ENCODE measurements at regions not wholly inside any gene's neighbourhood (a gene's known extent, or its start where the extent isn't known, plus 50 kb on each side); places are given as distances from the start of the nearest gene placed in this dataset.

DNA sequence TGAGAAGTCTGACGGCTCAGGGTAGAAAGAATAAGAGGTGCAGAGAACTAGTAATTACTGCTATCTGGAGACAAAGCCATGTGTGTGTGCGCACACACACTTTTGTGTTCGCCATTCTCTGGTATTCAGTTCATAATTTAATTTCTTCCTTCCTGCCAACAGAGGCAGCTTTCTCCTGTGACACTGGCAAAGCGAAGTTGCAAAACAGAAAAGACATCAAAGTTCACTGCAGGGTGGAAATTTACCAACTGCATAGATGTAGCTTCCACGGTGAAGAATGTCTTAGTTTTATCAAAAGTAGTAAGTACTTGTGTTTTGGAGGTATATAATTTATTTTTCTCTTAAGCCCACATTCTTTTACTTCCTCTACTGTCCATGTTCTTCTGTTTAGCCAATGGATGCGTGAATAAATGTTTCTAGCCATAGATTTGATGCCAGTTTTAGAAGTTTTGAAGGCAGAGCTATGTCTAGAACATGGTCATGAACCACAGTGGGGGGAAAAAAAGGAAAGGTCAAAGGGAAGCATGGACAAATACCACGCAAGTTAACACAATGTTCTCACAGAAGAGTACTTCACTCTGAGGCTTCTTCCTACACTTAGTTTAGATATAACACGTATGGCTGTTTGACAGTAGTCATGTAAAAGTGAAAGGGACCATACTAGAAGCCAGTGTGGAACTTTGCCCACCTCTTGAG lies 536.5 kb upstream of the GRIA1 start:
- TF ChIP-seq, protein P1, sequence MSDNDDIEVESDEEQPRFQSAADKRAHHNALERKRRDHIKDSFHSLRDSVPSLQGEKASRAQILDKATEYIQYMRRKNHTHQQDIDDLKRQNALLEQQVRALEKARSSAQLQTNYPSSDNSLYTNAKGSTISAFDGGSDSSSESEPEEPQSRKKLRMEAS (IDR thresholded peaks at IDR 0.05): no peak
- TF ChIP-seq, protein P2, sequence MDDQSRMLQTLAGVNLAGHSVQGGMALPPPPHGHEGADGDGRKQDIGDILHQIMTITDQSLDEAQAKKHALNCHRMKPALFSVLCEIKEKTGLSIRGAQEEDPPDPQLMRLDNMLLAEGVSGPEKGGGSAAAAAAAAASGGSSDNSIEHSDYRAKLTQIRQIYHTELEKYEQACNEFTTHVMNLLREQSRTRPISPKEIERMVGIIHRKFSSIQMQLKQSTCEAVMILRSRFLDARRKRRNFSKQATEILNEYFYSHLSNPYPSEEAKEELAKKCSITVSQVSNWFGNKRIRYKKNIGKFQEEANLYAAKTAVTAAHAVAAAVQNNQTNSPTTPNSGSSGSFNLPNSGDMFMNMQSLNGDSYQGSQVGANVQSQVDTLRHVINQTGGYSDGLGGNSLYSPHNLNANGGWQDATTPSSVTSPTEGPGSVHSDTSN (IDR thresholded peaks at IDR 0.05): no peak
- TF ChIP-seq, protein P3, sequence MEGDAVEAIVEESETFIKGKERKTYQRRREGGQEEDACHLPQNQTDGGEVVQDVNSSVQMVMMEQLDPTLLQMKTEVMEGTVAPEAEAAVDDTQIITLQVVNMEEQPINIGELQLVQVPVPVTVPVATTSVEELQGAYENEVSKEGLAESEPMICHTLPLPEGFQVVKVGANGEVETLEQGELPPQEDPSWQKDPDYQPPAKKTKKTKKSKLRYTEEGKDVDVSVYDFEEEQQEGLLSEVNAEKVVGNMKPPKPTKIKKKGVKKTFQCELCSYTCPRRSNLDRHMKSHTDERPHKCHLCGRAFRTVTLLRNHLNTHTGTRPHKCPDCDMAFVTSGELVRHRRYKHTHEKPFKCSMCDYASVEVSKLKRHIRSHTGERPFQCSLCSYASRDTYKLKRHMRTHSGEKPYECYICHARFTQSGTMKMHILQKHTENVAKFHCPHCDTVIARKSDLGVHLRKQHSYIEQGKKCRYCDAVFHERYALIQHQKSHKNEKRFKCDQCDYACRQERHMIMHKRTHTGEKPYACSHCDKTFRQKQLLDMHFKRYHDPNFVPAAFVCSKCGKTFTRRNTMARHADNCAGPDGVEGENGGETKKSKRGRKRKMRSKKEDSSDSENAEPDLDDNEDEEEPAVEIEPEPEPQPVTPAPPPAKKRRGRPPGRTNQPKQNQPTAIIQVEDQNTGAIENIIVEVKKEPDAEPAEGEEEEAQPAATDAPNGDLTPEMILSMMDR (IDR thresholded peaks at IDR 0.05): no peak
- TF ChIP-seq POLR2A (IDR thresholded peaks at IDR 0.05; ENCODE audit: low read length) (no peak), ESRRA (IDR thresholded peaks at IDR 0.05; ENCODE audit: borderline replicate concordance, low read length) (no peak), MAZ (IDR thresholded peaks at IDR 0.05; ENCODE audit: borderline replicate concordance, low read depth, low read length) (no peak), HDAC2 (IDR thresholded peaks at IDR 0.05) (no peak), NFE2L2 (conservative IDR thresholded peaks at IDR 0.05; ENCODE audit: low read length) (no peak)
- TF ChIP-seq, protein P4, sequence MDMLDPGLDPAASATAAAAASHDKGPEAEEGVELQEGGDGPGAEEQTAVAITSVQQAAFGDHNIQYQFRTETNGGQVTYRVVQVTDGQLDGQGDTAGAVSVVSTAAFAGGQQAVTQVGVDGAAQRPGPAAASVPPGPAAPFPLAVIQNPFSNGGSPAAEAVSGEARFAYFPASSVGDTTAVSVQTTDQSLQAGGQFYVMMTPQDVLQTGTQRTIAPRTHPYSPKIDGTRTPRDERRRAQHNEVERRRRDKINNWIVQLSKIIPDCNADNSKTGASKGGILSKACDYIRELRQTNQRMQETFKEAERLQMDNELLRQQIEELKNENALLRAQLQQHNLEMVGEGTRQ (IDR thresholded peaks at IDR 0.05): no peak
- TF ChIP-seq, protein P5, sequence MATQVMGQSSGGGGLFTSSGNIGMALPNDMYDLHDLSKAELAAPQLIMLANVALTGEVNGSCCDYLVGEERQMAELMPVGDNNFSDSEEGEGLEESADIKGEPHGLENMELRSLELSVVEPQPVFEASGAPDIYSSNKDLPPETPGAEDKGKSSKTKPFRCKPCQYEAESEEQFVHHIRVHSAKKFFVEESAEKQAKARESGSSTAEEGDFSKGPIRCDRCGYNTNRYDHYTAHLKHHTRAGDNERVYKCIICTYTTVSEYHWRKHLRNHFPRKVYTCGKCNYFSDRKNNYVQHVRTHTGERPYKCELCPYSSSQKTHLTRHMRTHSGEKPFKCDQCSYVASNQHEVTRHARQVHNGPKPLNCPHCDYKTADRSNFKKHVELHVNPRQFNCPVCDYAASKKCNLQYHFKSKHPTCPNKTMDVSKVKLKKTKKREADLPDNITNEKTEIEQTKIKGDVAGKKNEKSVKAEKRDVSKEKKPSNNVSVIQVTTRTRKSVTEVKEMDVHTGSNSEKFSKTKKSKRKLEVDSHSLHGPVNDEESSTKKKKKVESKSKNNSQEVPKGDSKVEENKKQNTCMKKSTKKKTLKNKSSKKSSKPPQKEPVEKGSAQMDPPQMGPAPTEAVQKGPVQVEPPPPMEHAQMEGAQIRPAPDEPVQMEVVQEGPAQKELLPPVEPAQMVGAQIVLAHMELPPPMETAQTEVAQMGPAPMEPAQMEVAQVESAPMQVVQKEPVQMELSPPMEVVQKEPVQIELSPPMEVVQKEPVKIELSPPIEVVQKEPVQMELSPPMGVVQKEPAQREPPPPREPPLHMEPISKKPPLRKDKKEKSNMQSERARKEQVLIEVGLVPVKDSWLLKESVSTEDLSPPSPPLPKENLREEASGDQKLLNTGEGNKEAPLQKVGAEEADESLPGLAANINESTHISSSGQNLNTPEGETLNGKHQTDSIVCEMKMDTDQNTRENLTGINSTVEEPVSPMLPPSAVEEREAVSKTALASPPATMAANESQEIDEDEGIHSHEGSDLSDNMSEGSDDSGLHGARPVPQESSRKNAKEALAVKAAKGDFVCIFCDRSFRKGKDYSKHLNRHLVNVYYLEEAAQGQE (IDR thresholded peaks at IDR 0.05): no peak
